ENCODE measurements at regions not wholly inside any gene's neighbourhood (a gene's known extent, or its start where the extent isn't known, plus 50 kb on each side); places are given as distances from the start of the nearest gene placed in this dataset.

DNA sequence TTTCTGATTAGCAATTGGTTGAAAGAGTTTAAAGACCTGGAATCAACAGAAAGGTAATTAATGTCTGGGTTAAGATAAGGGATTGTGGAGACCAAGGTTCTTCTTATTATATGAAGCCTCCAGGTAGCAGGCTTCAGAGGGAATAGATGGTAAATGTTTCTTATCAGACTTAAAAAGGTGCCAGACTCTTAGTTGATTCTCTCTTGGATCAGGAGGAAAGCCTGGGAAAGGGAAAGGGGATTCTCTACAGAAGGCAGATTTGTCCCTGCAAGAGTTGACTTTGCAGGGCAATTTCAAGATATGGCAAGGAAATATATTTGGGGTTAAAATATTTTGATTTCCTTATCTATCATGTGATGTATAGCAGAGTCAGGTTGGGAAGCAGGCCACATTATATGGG lies 153.1 kb upstream of the ARL4C start:
- Histone ChIP-seq H3K4me2 (ENCODE audit: control insufficient read depth, extremely low read depth, insufficient read depth, low read depth, low read length) (no peak overlapping the region), H4K20me1 (ENCODE audit: control insufficient read depth, extremely low read depth, insufficient read depth, low read length) (no peaks in the 10 kb centered on the region), H3K4me1 (ENCODE audit: control insufficient read depth, extremely low read depth, insufficient read depth, low read length) (no peaks in the 10 kb centered on the region), H3K4me3 (ENCODE audit: control insufficient read depth in 2 of 3, extremely low read depth in 1 of 3, insufficient read depth in 2 of 3, low read depth in 1 of 3, low read length in 3 of 3) (no peak overlapping the region), H3K36me3 (ENCODE audit: control insufficient read depth in 2 of 2, extremely low read depth in 1 of 2, insufficient read depth in 2 of 2, low read length in 2 of 2) (no peaks in the 10 kb centered on the region), H3K79me2 (ENCODE audit: control insufficient read depth, insufficient read depth, low read length) (no peaks in the 10 kb centered on the region), H3K9me1 (ENCODE audit: control insufficient read depth, extremely low read depth, insufficient read depth, low read length) (no peaks in the 10 kb centered on the region), H3K9me3 (ENCODE audit: control insufficient read depth, low read depth, low read length) (no peaks in the 10 kb centered on the region), H3K9ac (ENCODE audit: control insufficient read depth, extremely low read depth, insufficient read depth, low read length) (no peak overlapping the region), H3K27ac (ENCODE audit: control insufficient read depth, insufficient read depth, low read length) (no peak overlapping the region), H3K27me3 (ENCODE audit: control insufficient read depth, extremely low read depth, insufficient read depth, low read length) (no peaks in the 10 kb centered on the region), H2AFZ (ENCODE audit: control insufficient read depth, low read length) (no peak overlapping the region)
- dilution Hi-C loops (cut with MboI; ENCODE audit: extremely low pct_ligation_motif_present, low sequenced_read_pairs), result no loop called here
- FAIRE-seq, result no peak
- DNase-seq (ENCODE audit: low read depth, low spot score), result no peak
- TF ChIP-seq, protein P1, sequence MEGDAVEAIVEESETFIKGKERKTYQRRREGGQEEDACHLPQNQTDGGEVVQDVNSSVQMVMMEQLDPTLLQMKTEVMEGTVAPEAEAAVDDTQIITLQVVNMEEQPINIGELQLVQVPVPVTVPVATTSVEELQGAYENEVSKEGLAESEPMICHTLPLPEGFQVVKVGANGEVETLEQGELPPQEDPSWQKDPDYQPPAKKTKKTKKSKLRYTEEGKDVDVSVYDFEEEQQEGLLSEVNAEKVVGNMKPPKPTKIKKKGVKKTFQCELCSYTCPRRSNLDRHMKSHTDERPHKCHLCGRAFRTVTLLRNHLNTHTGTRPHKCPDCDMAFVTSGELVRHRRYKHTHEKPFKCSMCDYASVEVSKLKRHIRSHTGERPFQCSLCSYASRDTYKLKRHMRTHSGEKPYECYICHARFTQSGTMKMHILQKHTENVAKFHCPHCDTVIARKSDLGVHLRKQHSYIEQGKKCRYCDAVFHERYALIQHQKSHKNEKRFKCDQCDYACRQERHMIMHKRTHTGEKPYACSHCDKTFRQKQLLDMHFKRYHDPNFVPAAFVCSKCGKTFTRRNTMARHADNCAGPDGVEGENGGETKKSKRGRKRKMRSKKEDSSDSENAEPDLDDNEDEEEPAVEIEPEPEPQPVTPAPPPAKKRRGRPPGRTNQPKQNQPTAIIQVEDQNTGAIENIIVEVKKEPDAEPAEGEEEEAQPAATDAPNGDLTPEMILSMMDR (optimal IDR thresholded peaks at IDR 0.05 in 1 of 3, IDR thresholded peaks at IDR 0.05 in 1 of 3, conservative IDR thresholded peaks at IDR 0.05 in 1 of 3; ENCODE audit: extremely low read depth in 1 of 3, insufficient read depth in 2 of 3, low read length in 3 of 3), result no peak
- no peak for TF ChIP-seq EZH2 (IDR thresholded peaks at IDR 0.05; ENCODE audit: low read length)

DNA sequence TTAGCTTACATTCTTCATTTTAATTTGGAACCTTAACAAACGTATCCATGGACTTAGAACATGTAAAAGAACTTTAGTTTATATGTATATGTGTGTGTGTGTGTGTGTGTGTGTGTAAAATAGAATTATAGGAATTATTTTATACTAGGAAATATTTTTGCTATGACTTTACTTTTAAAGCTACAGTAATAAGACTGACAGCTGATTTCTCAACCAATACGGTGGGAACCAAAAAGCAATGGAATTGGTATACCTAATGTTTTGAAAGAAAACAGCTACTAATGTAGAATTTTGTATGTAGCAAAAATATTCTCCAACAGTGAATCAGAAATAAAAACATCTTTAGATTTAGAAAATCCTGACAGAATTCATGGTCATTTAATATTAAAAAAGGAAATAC lies 146.5 kb upstream of the ARL4C start:
- Histone ChIP-seq H3K4me3 (ENCODE audit: control insufficient read depth in 2 of 3, extremely low read depth in 1 of 3, insufficient read depth in 2 of 3, low read depth in 1 of 3, low read length in 3 of 3) (no peak overlapping the region), H3K27me3 (ENCODE audit: control insufficient read depth, extremely low read depth, insufficient read depth, low read length) (no peaks in the 10 kb centered on the region), H3K4me2 (ENCODE audit: control insufficient read depth, extremely low read depth, insufficient read depth, low read depth, low read length) (no peak overlapping the region), H3K79me2 (ENCODE audit: control insufficient read depth, insufficient read depth, low read length) (no peaks in the 10 kb centered on the region), H2AFZ (ENCODE audit: control insufficient read depth, low read length) (no peak overlapping the region), H3K27ac (ENCODE audit: control insufficient read depth, insufficient read depth, low read length) (no peak overlapping the region), H3K9ac (ENCODE audit: control insufficient read depth, extremely low read depth, insufficient read depth, low read length) (no peak overlapping the region), H3K9me1 (ENCODE audit: control insufficient read depth, extremely low read depth, insufficient read depth, low read length) (no peaks in the 10 kb centered on the region), H3K9me3 (ENCODE audit: control insufficient read depth, low read depth, low read length) (no peaks in the 10 kb centered on the region), H3K4me1 (ENCODE audit: control insufficient read depth, extremely low read depth, insufficient read depth, low read length) (no peaks in the 10 kb centered on the region), H4K20me1 (ENCODE audit: control insufficient read depth, extremely low read depth, insufficient read depth, low read length) (no peaks in the 10 kb centered on the region), H3K36me3 (ENCODE audit: control insufficient read depth in 2 of 2, extremely low read depth in 1 of 2, insufficient read depth in 2 of 2, low read length in 2 of 2) (no peaks in the 10 kb centered on the region)
- dilution Hi-C loops (cut with MboI; ENCODE audit: extremely low pct_ligation_motif_present, low sequenced_read_pairs), result no loop called here
- FAIRE-seq, result no peak
- TF ChIP-seq EZH2 (IDR thresholded peaks at IDR 0.05; ENCODE audit: low read length), result no peak
- TF ChIP-seq, protein P1 (optimal IDR thresholded peaks at IDR 0.05 in 1 of 3, IDR thresholded peaks at IDR 0.05 in 1 of 3, conservative IDR thresholded peaks at IDR 0.05 in 1 of 3; ENCODE audit: extremely low read depth in 1 of 3, insufficient read depth in 2 of 3, low read length in 3 of 3), result no peak
- DNase-seq (ENCODE audit: low read depth, low spot score), result no peak

Data from keratinocyte (primary cell).